ENCODE measurements at regions not wholly inside any gene's neighbourhood (a gene's known extent, or its start where the extent isn't known, plus 50 kb on each side); places are given as distances from the start of the nearest gene placed in this dataset.
A peak's percentile ranks its signal among the peaks of the same experiment; 100 is the strongest.

DNA sequence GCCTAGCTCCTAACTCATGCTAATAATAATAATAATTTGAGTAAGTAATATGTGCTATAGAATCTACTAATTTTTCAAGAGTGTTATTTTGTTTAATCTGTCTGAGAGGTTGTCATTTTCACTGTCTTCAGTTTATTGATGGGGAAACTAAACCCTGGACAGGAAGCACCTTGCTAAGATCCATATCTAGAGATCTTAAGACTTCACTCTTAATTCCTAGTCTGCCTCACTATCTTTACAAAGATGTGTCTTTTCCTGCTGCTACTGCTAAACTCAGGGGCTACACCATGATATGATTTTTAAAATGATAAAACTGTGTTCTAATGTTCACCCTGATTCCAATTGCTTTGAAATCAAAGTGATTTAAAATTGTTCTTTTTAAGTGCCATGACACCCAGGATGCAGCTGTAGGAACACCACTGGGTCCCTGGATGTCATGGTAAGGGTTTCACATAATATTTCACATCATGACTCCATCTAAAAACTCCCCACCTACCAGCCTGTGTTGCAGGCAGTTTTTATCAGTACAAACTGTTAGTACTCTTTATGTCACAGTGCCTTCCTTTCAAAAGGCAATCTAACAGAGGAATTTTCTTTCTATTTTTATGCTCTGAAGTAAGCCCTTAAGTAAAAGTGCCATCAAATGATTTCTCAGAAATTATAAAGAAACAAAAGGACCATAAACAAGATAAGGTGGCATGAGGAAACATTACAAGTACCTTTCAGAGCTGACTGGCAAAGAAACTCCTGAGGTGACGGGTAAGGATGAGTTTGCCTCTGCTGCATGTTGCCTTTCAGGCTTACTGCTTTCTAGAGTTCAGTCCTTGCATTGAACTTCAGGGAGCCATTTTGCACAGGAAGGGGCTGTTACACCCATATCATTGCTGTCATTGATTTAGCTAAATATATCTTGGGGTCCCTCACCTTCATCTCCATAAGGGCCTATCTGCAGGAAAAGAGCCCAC, 160.1 kb upstream of the SATB1 start:
- Histone ChIP-seq H3K4me2 (ENCODE audit: insufficient read depth, low read length) (no peak overlapping the region), H3K27ac (ENCODE audit: extremely low read depth, low read depth, low read length) (no peak overlapping the region), H3K27me3 (ENCODE audit: control insufficient read depth in 2 of 2, insufficient read depth in 2 of 2, low read length in 2 of 2) (no peaks in the 10 kb centered on the region), H3K4me1 (replicated peaks in 1 of 2; ENCODE audit: control insufficient read depth in 2 of 2, insufficient read depth in 2 of 2, low read length in 2 of 2) (no peaks in the 10 kb centered on the region), H4K20me1 (replicated peaks; ENCODE audit: control insufficient read depth, insufficient read depth, low read length) (no peaks in the 10 kb centered on the region), H3K9me3 (replicated peaks; ENCODE audit: control insufficient read depth, insufficient read depth, low read depth, low read length) (no peaks in the 10 kb centered on the region), H3K9me1 (ENCODE audit: control insufficient read depth, insufficient read depth, low read length) (no peaks in the 10 kb centered on the region), H2AFZ (ENCODE audit: low read depth, low read length) (no peak overlapping the region), H3K4me3 (no peak overlapping the region), H3K36me3 (ENCODE audit: control insufficient read depth, insufficient read depth, low read length) (no peaks in the 10 kb centered on the region), H3K9ac (ENCODE audit: insufficient read depth in 1 of 2, low read depth in 2 of 2, low read length in 2 of 2) (no peak overlapping the region), H3K79me2 (ENCODE audit: control insufficient read depth, insufficient read depth, low read length) (no peaks in the 10 kb centered on the region)
- no TSS peak for BruUV-seq (replicated peaks)
- ATAC-seq (no peak), DNase-seq (ENCODE audit: extremely low read depth in 1 of 4, low spot score in 3 of 4) (no peak), FAIRE-seq (no peak)
- in situ Hi-C loops (cut with MboI) (no loop called here), intact Hi-C loops (cut with micrococcal nuclease) (no loop called here)
- WGBS (ENCODE audit: insufficient coverage, low coverage, missing lambda C conversion rate): 0% methylated on average over 1 of the region's 1 CpG
- ChIA-PET CTCF (ENCODE audit: low intra/inter-chr PET ratio) (no interaction called here), POLR2A (no interaction called here)
- TF ChIP-seq, protein P1, sequence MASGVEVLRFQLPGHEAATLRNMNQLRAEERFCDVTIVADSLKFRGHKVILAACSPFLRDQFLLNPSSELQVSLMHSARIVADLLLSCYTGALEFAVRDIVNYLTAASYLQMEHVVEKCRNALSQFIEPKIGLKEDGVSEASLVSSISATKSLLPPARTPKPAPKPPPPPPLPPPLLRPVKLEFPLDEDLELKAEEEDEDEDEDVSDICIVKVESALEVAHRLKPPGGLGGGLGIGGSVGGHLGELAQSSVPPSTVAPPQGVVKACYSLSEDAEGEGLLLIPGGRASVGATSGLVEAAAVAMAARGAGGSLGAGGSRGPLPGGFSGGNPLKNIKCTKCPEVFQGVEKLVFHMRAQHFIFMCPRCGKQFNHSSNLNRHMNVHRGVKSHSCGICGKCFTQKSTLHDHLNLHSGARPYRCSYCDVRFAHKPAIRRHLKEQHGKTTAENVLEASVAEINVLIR (CRISPR knock-in tag; IDR thresholded peaks at IDR 0.05): no peak

DNA sequence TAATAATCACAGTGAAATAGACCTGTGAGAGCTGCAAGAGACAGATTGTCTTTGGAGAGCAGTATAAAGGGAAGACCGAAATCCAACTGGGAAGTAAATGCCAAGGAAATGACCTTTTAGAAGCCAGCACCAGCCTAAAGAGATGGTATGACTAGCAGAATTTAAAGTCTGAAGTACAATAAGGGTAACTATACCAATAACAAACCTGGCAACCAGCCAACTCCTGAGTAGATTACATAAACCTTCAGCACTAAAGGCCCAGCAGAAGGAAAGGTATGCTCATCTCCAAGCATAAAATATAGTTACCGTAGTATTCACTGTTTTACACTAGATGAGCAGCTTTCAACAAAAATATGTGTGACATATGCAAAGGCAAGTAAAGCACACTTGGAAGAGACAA, 155.1 kb upstream of the SATB1 start:
- H3K4me3 ChIP-seq: no peak overlapping the region

More for the DNA sequence above, 155.1 kb upstream of the SATB1 start:
- Histone ChIP-seq H3K9ac (ENCODE audit: insufficient read depth in 1 of 2, low read depth in 2 of 2, low read length in 2 of 2) (no peak overlapping the region), H3K4me2 (ENCODE audit: insufficient read depth, low read length) (no peak overlapping the region), H3K79me2 (ENCODE audit: control insufficient read depth, insufficient read depth, low read length) (no peaks in the 10 kb centered on the region), H3K27ac (ENCODE audit: extremely low read depth, low read depth, low read length) (no peak overlapping the region), H3K27me3 (ENCODE audit: control insufficient read depth in 2 of 2, insufficient read depth in 2 of 2, low read length in 2 of 2) (no peaks in the 10 kb centered on the region), H2AFZ (ENCODE audit: low read depth, low read length) (no peak overlapping the region), H4K20me1 (replicated peaks; ENCODE audit: control insufficient read depth, insufficient read depth, low read length) (no peaks in the 10 kb centered on the region), H3K9me3 (replicated peaks; ENCODE audit: control insufficient read depth, insufficient read depth, low read depth, low read length) (no peaks in the 10 kb centered on the region), H3K9me1 (ENCODE audit: control insufficient read depth, insufficient read depth, low read length) (no peaks in the 10 kb centered on the region), H3K36me3 (ENCODE audit: control insufficient read depth, insufficient read depth, low read length) (no peaks in the 10 kb centered on the region), H3K4me1 (replicated peaks in 1 of 2; ENCODE audit: control insufficient read depth in 2 of 2, insufficient read depth in 2 of 2, low read length in 2 of 2) (no peaks in the 10 kb centered on the region)
- ChIA-PET CTCF (ENCODE audit: low intra/inter-chr PET ratio) (no interaction called here), POLR2A (no interaction called here)
- 0% methylated on average over 2 of the region's 2 CpGs for WGBS (ENCODE audit: insufficient coverage, low coverage, missing lambda C conversion rate)
- ATAC-seq (no peak), DNase-seq (ENCODE audit: extremely low read depth in 1 of 4, low spot score in 3 of 4) (no peak), FAIRE-seq (no peak)
- TF ChIP-seq, protein P2, sequence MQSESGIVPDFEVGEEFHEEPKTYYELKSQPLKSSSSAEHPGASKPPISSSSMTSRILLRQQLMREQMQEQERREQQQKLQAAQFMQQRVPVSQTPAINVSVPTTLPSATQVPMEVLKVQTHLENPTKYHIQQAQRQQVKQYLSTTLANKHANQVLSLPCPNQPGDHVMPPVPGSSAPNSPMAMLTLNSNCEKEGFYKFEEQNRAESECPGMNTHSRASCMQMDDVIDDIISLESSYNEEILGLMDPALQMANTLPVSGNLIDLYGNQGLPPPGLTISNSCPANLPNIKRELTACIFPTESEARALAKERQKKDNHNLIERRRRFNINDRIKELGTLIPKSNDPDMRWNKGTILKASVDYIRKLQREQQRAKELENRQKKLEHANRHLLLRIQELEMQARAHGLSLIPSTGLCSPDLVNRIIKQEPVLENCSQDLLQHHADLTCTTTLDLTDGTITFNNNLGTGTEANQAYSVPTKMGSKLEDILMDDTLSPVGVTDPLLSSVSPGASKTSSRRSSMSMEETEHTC (IDR thresholded peaks at IDR 0.05): no peak
- TF ChIP-seq NFIC (IDR thresholded peaks at IDR 0.05) (peak; percentile 89), SIN3B (IDR thresholded peaks at IDR 0.05; ENCODE audit: low read depth) (no peak), NFIX (CRISPR knock-in tag; IDR thresholded peaks at IDR 0.05; ENCODE audit: low read depth) (peak; percentile 88)
- TF ChIP-seq, protein P3, sequence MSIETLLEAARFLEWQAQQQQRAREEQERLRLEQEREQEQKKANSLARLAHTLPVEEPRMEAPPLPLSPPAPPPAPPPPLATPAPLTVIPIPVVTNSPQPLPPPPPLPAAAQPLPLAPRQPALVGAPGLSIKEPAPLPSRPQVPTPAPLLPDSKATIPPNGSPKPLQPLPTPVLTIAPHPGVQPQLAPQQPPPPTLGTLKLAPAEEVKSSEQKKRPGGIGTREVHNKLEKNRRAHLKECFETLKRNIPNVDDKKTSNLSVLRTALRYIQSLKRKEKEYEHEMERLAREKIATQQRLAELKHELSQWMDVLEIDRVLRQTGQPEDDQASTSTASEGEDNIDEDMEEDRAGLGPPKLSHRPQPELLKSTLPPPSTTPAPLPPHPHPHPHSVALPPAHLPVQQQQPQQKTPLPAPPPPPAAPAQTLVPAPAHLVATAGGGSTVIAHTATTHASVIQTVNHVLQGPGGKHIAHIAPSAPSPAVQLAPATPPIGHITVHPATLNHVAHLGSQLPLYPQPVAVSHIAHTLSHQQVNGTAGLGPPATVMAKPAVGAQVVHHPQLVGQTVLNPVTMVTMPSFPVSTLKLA (conservative IDR thresholded peaks at IDR 0.05): no peak
- intact Hi-C loops (cut with micrococcal nuclease): no loop called here
- BruUV-seq (replicated peaks): no TSS peak
- in situ Hi-C loops (cut with MboI): no loop called here

Data from K562 (cell line).